HEK293 (cell line): ENCODE measurements at regions not wholly inside any gene's neighbourhood (a gene's known extent, or its start where the extent isn't known, plus 50 kb on each side); places are given as distances from the start of the nearest gene placed in this dataset.

ENCODE experiments used
- CTCF ChIA-PET: fragments of 350-600 bp; formaldehyde crosslinking; extraction: SDS; loops from one replicate; lab custom pipeline; 2021; ENCODE audit warnings: antibody characterized with exemption; lab: Yijun Ruan, JAX
- POLR2A ChIA-PET: fragments of 300-600 bp; formaldehyde crosslinking; extraction: SDS; loops from one replicate; lab custom pipeline; 2020; ENCODE audit warnings: antibody characterized with exemption, inconsistent platforms; lab: Yijun Ruan, JAX
- H3K27ac ChIP-seq: fragments of 200-500 bp; sonication (Bioruptor generic); 2 replicates; pipeline ENCODE4 v1.5.1; 2014; ENCODE audit warnings: low read depth, low read length, control low read depth, inconsistent platforms; ENCODE audit errors: extremely low read depth
- H3K36me3 ChIP-seq, 2 experiments: fragments of 200-500 bp in 1 of 2; sonication (Bioruptor generic) in 1 of 2; 1 replicate in 1 of 2; 2 replicates in 1 of 2; pipeline ENCODE4 v1.5.1; 2014 to 2017; ENCODE audit warnings: inconsistent platforms in 2 of 2, low read length in 2 of 2; ENCODE audit not compliant: control insufficient read depth in 2 of 2, insufficient read depth in 1 of 2
- H3K4me1 ChIP-seq: fragments of 200-500 bp; sonication (Bioruptor generic); 2 replicates; pipeline ENCODE4 v1.5.1; 2014; ENCODE audit warnings: mild to moderate bottlenecking, low read length, inconsistent platforms; ENCODE audit not compliant: control insufficient read depth, insufficient read depth
- H3K4me3 ChIP-seq: 2 replicates; pipeline ENCODE4 v1.5.1; 2011; ENCODE audit warnings: low read depth, mild to moderate bottlenecking, control low read depth, low read length, moderate library complexity
- H3K9me3 ChIP-seq: fragments of 200-500 bp; sonication (Bioruptor generic); 2 replicates; pipeline ENCODE4 v1.5.1; 2014; ENCODE audit warnings: low read depth, low read length, inconsistent platforms; ENCODE audit not compliant: control insufficient read depth, insufficient read depth
- FEZF1 ChIP-seq: fragments of 450-650 bp; formaldehyde crosslinking; IDR thresholded peaks from 2 replicates; pipeline ENCODE4 v1.5.1; 2016; ENCODE audit warnings: missing biosample characterization, missing genetic modification characterization
- GLI2 ChIP-seq: fragments of 450-650 bp; formaldehyde crosslinking; IDR thresholded peaks from 2 replicates; pipeline ENCODE4; 2017; ENCODE audit warnings: missing biosample characterization, missing genetic modification characterization, low read depth, borderline replicate concordance
- GLIS1 ChIP-seq: fragments of 450-650 bp; formaldehyde crosslinking; IDR thresholded peaks from 2 replicates; pipeline ENCODE4 v1.5.1; 2016; ENCODE audit warnings: missing biosample characterization, missing genetic modification characterization
- HOXA7 ChIP-seq: sonication (generic); formaldehyde crosslinking; IDR thresholded peaks from 2 replicates; pipeline ENCODE4 v1.8.1; 2022; ENCODE audit warnings: missing genetic modification reagents, borderline replicate concordance
- MYNN ChIP-seq: fragments of 450-650 bp; formaldehyde crosslinking; IDR thresholded peaks from 2 replicates; pipeline ENCODE4 v1.5.1; 2016; ENCODE audit warnings: missing biosample characterization, missing genetic modification characterization, borderline replicate concordance
- PATZ1 ChIP-seq: fragments of 450-650 bp; formaldehyde crosslinking; IDR thresholded peaks from 2 replicates; pipeline ENCODE4 v1.5.1; 2016; ENCODE audit warnings: missing biosample characterization, missing genetic modification characterization
- PBX3 ChIP-seq: sonication (generic); formaldehyde crosslinking; IDR thresholded peaks from 2 replicates; pipeline ENCODE4 v1.8.1; 2022; ENCODE audit warnings: mild to moderate bottlenecking, moderate library complexity, missing genetic modification reagents
- PRDM2 ChIP-seq: fragments of 450-650 bp; formaldehyde crosslinking; IDR thresholded peaks from 2 replicates; pipeline ENCODE4 v1.5.1; 2016; ENCODE audit warnings: missing biosample characterization, missing genetic modification characterization, borderline replicate concordance
- ZBTB26 ChIP-seq: fragments of 450-650 bp; formaldehyde crosslinking; optimal IDR thresholded peaks from 2 replicates; pipeline ENCODE3; 2016; ENCODE audit warnings: missing biosample characterization, mild to moderate bottlenecking, missing genetic modification characterization
- ZFP41 ChIP-seq: fragments of 450-650 bp; formaldehyde crosslinking; IDR thresholded peaks from 2 replicates; pipeline ENCODE4 v1.5.1; 2016; ENCODE audit warnings: missing biosample characterization, missing genetic modification characterization, borderline replicate concordance
- ZFP69B ChIP-seq: fragments of 450-650 bp; formaldehyde crosslinking; IDR thresholded peaks from 2 replicates; pipeline ENCODE4 v1.5.1; 2016; ENCODE audit warnings: missing biosample characterization, missing genetic modification characterization
- ZNF114 ChIP-seq: fragments of 450-650 bp; formaldehyde crosslinking; IDR thresholded peaks from 2 replicates; pipeline ENCODE4 v1.5.0; 2017; ENCODE audit warnings: missing biosample characterization, missing genetic modification characterization
- ZNF221 ChIP-seq: fragments of 450-650 bp; formaldehyde crosslinking; IDR thresholded peaks from 2 replicates; pipeline ENCODE4 v1.5.1; 2017; ENCODE audit warnings: missing biosample characterization, missing genetic modification characterization, borderline replicate concordance
- ZNF239 ChIP-seq: fragments of 450-650 bp; formaldehyde crosslinking; IDR thresholded peaks from 2 replicates; pipeline ENCODE4 v1.5.1; 2016; ENCODE audit warnings: missing biosample characterization, missing genetic modification characterization
- ZNF280C ChIP-seq: fragments of 450-650 bp; formaldehyde crosslinking; IDR thresholded peaks from 2 replicates; pipeline ENCODE4 v1.5.1; 2016; ENCODE audit warnings: missing biosample characterization, missing genetic modification characterization
- ZNF510 ChIP-seq: fragments of 450-650 bp; formaldehyde crosslinking; IDR thresholded peaks from 2 replicates; pipeline ENCODE4 v1.5.1; 2018; ENCODE audit warnings: mild to moderate bottlenecking, missing genetic modification characterization, missing biosample characterization; ENCODE audit not compliant: insufficient replicate concordance
- ZNF549 ChIP-seq: fragments of 450-650 bp; IDR thresholded peaks from 2 replicates; pipeline ENCODE4 v1.5.1; 2018; ENCODE audit warnings: missing biosample characterization, missing genetic modification characterization, mild to moderate bottlenecking, inconsistent platforms, moderate library complexity
- ZNF558 ChIP-seq: fragments of 450-650 bp; formaldehyde crosslinking; IDR thresholded peaks from 2 replicates; pipeline ENCODE4 v1.5.1; 2016; ENCODE audit warnings: missing biosample characterization, missing genetic modification characterization
- ZNF639 ChIP-seq: fragments of 450-650 bp; formaldehyde crosslinking; IDR thresholded peaks from 2 replicates; pipeline ENCODE4 v1.5.1; 2016; ENCODE audit warnings: missing biosample characterization, missing genetic modification characterization
- ZNF792 ChIP-seq: fragments of 450-650 bp; formaldehyde crosslinking; IDR thresholded peaks from 2 replicates; pipeline ENCODE4 v1.5.1; 2016; ENCODE audit warnings: missing biosample characterization, missing genetic modification characterization
- ZNF837 ChIP-seq: fragments of 450-650 bp; formaldehyde crosslinking; IDR thresholded peaks from 2 replicates; pipeline ENCODE4 v1.5.1; 2016; ENCODE audit warnings: missing biosample characterization, missing genetic modification characterization
- ZSCAN18 ChIP-seq: fragments of 450-650 bp; formaldehyde crosslinking; IDR thresholded peaks from 2 replicates; pipeline ENCODE4 v1.5.1; 2016; ENCODE audit warnings: missing biosample characterization, missing genetic modification characterization

- no peak for TF ChIP-seq ZNF792 (tag by site-specific recombination)
- TF ChIP-seq MYNN, result no peak
- no peak for TF ChIP-seq ZFP69B (tag by site-specific recombination)
- TF ChIP-seq PBX3, result no peak
- no peak for TF ChIP-seq ZNF837
- TF ChIP-seq ZNF280C (tag by site-specific recombination), result no peak
- no peak for TF ChIP-seq PRDM2 (tag by site-specific recombination)
- TF ChIP-seq ZNF510, result no peak
- TF ChIP-seq ZNF239 (tag by site-specific recombination), result no peak
- TF ChIP-seq ZFP41, result no peak
Observed at GRCh38 chr3:146889626-146890025, 284.5 kb upstream of the PLSCR5 start (continued).

GRCh38 chr3:146888176-146888575 lies 283.0 kb upstream of the PLSCR5 start:
- POLR2A ChIA-PET, result no interaction called here
- TF ChIP-seq ZBTB26 (tag by site-specific recombination) (no peak), FEZF1 (tag by site-specific recombination) (no peak), ZNF558 (tag by site-specific recombination) (no peak), GLIS1 (tag by site-specific recombination) (no peak), ZNF221 (tag by site-specific recombination) (no peak), ZNF792 (tag by site-specific recombination) (no peak), ZNF639 (tag by site-specific recombination) (no peak), ZSCAN18 (no peak), GLI2 (tag by site-specific recombination) (no peak), HOXA7 (CRISPR knock-in tag) (no peak), ZNF549 (tag by site-specific recombination) (no peak), ZNF114 (tag by site-specific recombination) (no peak), PATZ1 (tag by site-specific recombination) (no peak)

More at GRCh38 chr3:146888176-146888575, 283.0 kb upstream of the PLSCR5 start:
- Histone ChIP-seq H3K4me1 (no peaks in the 10 kb centered on the region), H3K36me3 (no peaks in the 10 kb centered on the region), H3K4me3 (no peak overlapping the region), H3K9me3 (no peaks in the 10 kb centered on the region), H3K27ac (no peak overlapping the region)
- CTCF ChIA-PET, result no interaction called here
